WTC11 (cell line): ENCODE measurements at regions not wholly inside any gene's neighbourhood (a gene's known extent, or its start where the extent isn't known, plus 50 kb on each side); places are given as distances from the start of the nearest gene placed in this dataset.

Experiments
- ATAC-seq: fragments of 200-7000 bp; cut with Tn5 transposase; 2 replicates; pipeline ENCODE4 v1.10.0; 2021; ENCODE audit warnings: mild to moderate bottlenecking, moderate library complexity
- CTCF ChIA-PET: fragments of 300-600 bp; sonication (Branson Sonifier 250); formaldehyde crosslinking; loops from one replicate; lab custom pipeline; 2021; ENCODE audit warnings: antibody characterized with exemption; lab: Charles Lee
- POLR2A ChIA-PET: fragments of 350-600 bp; sonication (Branson Sonifier 250); formaldehyde crosslinking; loops from one replicate; lab custom pipeline; 2021; ENCODE audit warnings: antibody characterized with exemption; lab: Charles Lee
- DNase-seq: peaks from one replicate; pipeline ENCODE4 v3.0.0; 2021; ENCODE audit warnings: low spot score
- H3K27ac Mint-ChIP-seq: 2 replicates; pipeline ENCODE4 v1.8.0; 2021; ENCODE audit warnings: mixed read lengths
- H3K27me3 Mint-ChIP-seq: 2 replicates; pipeline ENCODE4 v1.8.0; 2021; ENCODE audit warnings: low read depth, mild to moderate bottlenecking, moderate library complexity, mixed read lengths
- H3K36me3 Mint-ChIP-seq: 2 replicates; pipeline ENCODE4 v1.8.0; 2021; ENCODE audit warnings: mixed read lengths
- H3K4me1 Mint-ChIP-seq: 2 replicates; pipeline ENCODE4 v1.8.0; 2022; ENCODE audit warnings: mixed read lengths
- H3K4me3 Mint-ChIP-seq: 2 replicates; pipeline ENCODE4 v1.8.0; 2021; ENCODE audit warnings: mild to moderate bottlenecking, moderate library complexity, mixed read lengths
- H3K9me3 Mint-ChIP-seq: 2 replicates; pipeline ENCODE4 v1.8.0; 2021; ENCODE audit warnings: mixed read lengths
- ATF1 ChIP-seq: sonication (generic); formaldehyde crosslinking; IDR thresholded peaks from 2 replicates; pipeline ENCODE4 v1.8.1; 2023; ENCODE audit warnings: mild to moderate bottlenecking, moderate library complexity, missing genetic modification reagents
- CBFB ChIP-seq: sonication (generic); formaldehyde crosslinking; IDR thresholded peaks from 2 replicates; pipeline ENCODE4 v1.8.1; 2022; ENCODE audit warnings: mild to moderate bottlenecking, low read depth, missing genetic modification reagents
- CDX4 ChIP-seq: fragments of 250-450 bp; sonication (Bioruptor Pico); IDR thresholded peaks from 2 replicates; pipeline ENCODE4 v1.9.0; 2021; ENCODE audit warnings: moderate library complexity, mild to moderate bottlenecking, inconsistent platforms, borderline replicate concordance
- ELF4 ChIP-seq: sonication (generic); formaldehyde crosslinking; IDR thresholded peaks from 2 replicates; pipeline ENCODE4 v1.8.1; 2022; ENCODE audit warnings: low read depth, mild to moderate bottlenecking, moderate library complexity, missing genetic modification reagents
- EMX1 ChIP-seq: fragments of 250-450 bp; sonication (Bioruptor Pico); IDR thresholded peaks from 2 replicates; pipeline ENCODE4 v1.8.0; 2021; ENCODE audit warnings: mild to moderate bottlenecking
- GABPB1 ChIP-seq: sonication (generic); formaldehyde crosslinking; IDR thresholded peaks from 2 replicates; pipeline ENCODE4 v1.8.1; 2023; ENCODE audit warnings: mild to moderate bottlenecking, missing genetic modification reagents
- GTF2I ChIP-seq: fragments of 250-450 bp; sonication (Bioruptor Pico); conservative IDR thresholded peaks from 2 replicates; pipeline ENCODE4 v1.4.0; 2021; ENCODE audit warnings: mild to moderate bottlenecking
- IRF2 ChIP-seq: sonication (generic); formaldehyde crosslinking; IDR thresholded peaks from 2 replicates; pipeline ENCODE4 v1.8.0; 2022; ENCODE audit warnings: low read depth, missing genetic modification reagents, borderline replicate concordance
- JAZF1 ChIP-seq: fragments of 250-450 bp; sonication (Bioruptor Pico); IDR thresholded peaks from 2 replicates; pipeline ENCODE4 v1.9.0; 2021; ENCODE audit warnings: moderate library complexity, mild to moderate bottlenecking, inconsistent platforms
- JUN ChIP-seq: sonication (generic); formaldehyde crosslinking; IDR thresholded peaks from 2 replicates; pipeline ENCODE4 v1.8.0; 2023; ENCODE audit warnings: mild to moderate bottlenecking, missing genetic modification reagents
- NR2C2 ChIP-seq: sonication (generic); formaldehyde crosslinking; IDR thresholded peaks from 2 replicates; pipeline ENCODE4 v1.8.0; 2022; ENCODE audit warnings: mild to moderate bottlenecking, missing genetic modification reagents
- OVOL2 ChIP-seq: fragments of 250-450 bp; sonication (Bioruptor Pico); IDR thresholded peaks from 2 replicates; pipeline ENCODE4 v1.9.0; 2021; ENCODE audit warnings: mild to moderate bottlenecking, borderline replicate concordance
- SMAD3 ChIP-seq: sonication (generic); formaldehyde crosslinking; IDR thresholded peaks from 2 replicates; pipeline ENCODE4 v1.8.0; 2022; ENCODE audit warnings: missing genetic modification reagents, mild to moderate bottlenecking, borderline replicate concordance
- TCF7 ChIP-seq: sonication (generic); formaldehyde crosslinking; IDR thresholded peaks from 2 replicates; pipeline ENCODE4 v1.8.0; 2022; ENCODE audit warnings: mild to moderate bottlenecking, low read depth, missing genetic modification reagents, moderate library complexity
- TEAD1 ChIP-seq: sonication (generic); formaldehyde crosslinking; IDR thresholded peaks from 2 replicates; pipeline ENCODE4 v1.8.0; 2022; ENCODE audit warnings: mild to moderate bottlenecking, missing genetic modification reagents
- TEAD4 ChIP-seq: sonication (generic); formaldehyde crosslinking; IDR thresholded peaks from 2 replicates; pipeline ENCODE4 v1.8.0; 2022; ENCODE audit warnings: mild to moderate bottlenecking, missing genetic modification reagents
- ZBTB21 ChIP-seq: sonication (generic); formaldehyde crosslinking; IDR thresholded peaks from 2 replicates; pipeline ENCODE4 v1.8.1; 2023; ENCODE audit warnings: mild to moderate bottlenecking, missing genetic modification reagents, borderline replicate concordance
- ZNF138 ChIP-seq: sonication (generic); formaldehyde crosslinking; conservative IDR thresholded peaks from 2 replicates; pipeline ENCODE4 v1.8.1; 2022; ENCODE audit warnings: mild to moderate bottlenecking, moderate library complexity, missing genetic modification reagents
- ZNF416 ChIP-seq: fragments of 250-450 bp; sonication (Bioruptor Pico); IDR thresholded peaks from 2 replicates; pipeline ENCODE4 v1.9.0; 2021; ENCODE audit warnings: mild to moderate bottlenecking, inconsistent platforms
- ZNF423 ChIP-seq: fragments of 250-450 bp; sonication (Bioruptor Pico); IDR thresholded peaks from 2 replicates; pipeline ENCODE4 v2.1.2; 2022; ENCODE audit warnings: mild to moderate bottlenecking, moderate library complexity
- TF ChIP-seq, protein P1 (sequence below): fragments of 250-450 bp; sonication (Bioruptor Pico); IDR thresholded peaks from 2 replicates; pipeline ENCODE4 v1.9.0; 2021; ENCODE audit warnings: mild to moderate bottlenecking, borderline replicate concordance
- TF ChIP-seq, protein P2 (sequence below): sonication (generic); formaldehyde crosslinking; IDR thresholded peaks from 2 replicates; pipeline ENCODE4 v1.8.1; 2023; ENCODE audit warnings: mild to moderate bottlenecking, missing genetic modification reagents
- TF ChIP-seq, protein P3 (sequence below): sonication (generic); formaldehyde crosslinking; IDR thresholded peaks from 2 replicates; pipeline ENCODE4 v1.8.1; 2022; ENCODE audit warnings: mild to moderate bottlenecking, moderate library complexity, missing genetic modification reagents
- TF ChIP-seq, protein P4 (sequence below): sonication (generic); formaldehyde crosslinking; IDR thresholded peaks from 2 replicates; pipeline ENCODE4 v1.8.1; 2022; ENCODE audit warnings: missing genetic modification reagents, borderline replicate concordance
- TF ChIP-seq, protein P5 (sequence below): sonication (generic); formaldehyde crosslinking; IDR thresholded peaks from 2 replicates; pipeline ENCODE4 v1.8.1; 2023; ENCODE audit warnings: mild to moderate bottlenecking, moderate library complexity, missing genetic modification reagents
- TF ChIP-seq, protein P6 (sequence below): sonication (generic); formaldehyde crosslinking; IDR thresholded peaks from 2 replicates; pipeline ENCODE4 v1.8.1; 2023; ENCODE audit warnings: mild to moderate bottlenecking, missing genetic modification reagents

DNA sequence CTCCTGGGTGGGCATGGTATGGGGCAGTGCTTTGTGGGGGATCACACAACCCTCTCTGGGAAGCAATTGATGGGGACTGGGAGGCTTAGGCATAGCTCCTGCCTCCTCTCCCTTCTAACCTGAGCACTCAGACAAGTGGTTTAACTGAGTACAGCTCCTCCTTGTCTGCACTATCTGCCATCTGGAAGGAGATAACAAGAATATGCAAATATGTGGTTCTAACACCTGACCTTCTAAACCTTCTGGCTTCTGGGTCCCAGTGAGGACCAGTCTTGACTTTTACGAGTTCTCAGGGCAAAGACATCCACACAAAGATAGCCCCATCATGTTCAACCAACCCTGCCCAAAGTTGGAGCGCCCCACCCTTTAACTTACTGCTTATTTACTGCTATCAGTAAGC, 381.0 kb upstream of the TSHZ3 start (continued):
- no peak for TF ChIP-seq TEAD1 (CRISPR knock-in tag)
- TF ChIP-seq ZBTB21 = no peak
- no peak for TF ChIP-seq NR2C2 (CRISPR knock-in tag)
- no peak for TF ChIP-seq TCF7
- TF ChIP-seq, protein P1, sequence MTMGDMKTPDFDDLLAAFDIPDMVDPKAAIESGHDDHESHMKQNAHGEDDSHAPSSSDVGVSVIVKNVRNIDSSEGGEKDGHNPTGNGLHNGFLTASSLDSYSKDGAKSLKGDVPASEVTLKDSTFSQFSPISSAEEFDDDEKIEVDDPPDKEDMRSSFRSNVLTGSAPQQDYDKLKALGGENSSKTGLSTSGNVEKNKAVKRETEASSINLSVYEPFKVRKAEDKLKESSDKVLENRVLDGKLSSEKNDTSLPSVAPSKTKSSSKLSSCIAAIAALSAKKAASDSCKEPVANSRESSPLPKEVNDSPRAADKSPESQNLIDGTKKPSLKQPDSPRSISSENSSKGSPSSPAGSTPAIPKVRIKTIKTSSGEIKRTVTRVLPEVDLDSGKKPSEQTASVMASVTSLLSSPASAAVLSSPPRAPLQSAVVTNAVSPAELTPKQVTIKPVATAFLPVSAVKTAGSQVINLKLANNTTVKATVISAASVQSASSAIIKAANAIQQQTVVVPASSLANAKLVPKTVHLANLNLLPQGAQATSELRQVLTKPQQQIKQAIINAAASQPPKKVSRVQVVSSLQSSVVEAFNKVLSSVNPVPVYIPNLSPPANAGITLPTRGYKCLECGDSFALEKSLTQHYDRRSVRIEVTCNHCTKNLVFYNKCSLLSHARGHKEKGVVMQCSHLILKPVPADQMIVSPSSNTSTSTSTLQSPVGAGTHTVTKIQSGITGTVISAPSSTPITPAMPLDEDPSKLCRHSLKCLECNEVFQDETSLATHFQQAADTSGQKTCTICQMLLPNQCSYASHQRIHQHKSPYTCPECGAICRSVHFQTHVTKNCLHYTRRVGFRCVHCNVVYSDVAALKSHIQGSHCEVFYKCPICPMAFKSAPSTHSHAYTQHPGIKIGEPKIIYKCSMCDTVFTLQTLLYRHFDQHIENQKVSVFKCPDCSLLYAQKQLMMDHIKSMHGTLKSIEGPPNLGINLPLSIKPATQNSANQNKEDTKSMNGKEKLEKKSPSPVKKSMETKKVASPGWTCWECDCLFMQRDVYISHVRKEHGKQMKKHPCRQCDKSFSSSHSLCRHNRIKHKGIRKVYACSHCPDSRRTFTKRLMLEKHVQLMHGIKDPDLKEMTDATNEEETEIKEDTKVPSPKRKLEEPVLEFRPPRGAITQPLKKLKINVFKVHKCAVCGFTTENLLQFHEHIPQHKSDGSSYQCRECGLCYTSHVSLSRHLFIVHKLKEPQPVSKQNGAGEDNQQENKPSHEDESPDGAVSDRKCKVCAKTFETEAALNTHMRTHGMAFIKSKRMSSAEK (CRISPR knock-in tag) = no peak
- no peak for TF ChIP-seq CDX4 (CRISPR knock-in tag)
- TF ChIP-seq, protein P2, sequence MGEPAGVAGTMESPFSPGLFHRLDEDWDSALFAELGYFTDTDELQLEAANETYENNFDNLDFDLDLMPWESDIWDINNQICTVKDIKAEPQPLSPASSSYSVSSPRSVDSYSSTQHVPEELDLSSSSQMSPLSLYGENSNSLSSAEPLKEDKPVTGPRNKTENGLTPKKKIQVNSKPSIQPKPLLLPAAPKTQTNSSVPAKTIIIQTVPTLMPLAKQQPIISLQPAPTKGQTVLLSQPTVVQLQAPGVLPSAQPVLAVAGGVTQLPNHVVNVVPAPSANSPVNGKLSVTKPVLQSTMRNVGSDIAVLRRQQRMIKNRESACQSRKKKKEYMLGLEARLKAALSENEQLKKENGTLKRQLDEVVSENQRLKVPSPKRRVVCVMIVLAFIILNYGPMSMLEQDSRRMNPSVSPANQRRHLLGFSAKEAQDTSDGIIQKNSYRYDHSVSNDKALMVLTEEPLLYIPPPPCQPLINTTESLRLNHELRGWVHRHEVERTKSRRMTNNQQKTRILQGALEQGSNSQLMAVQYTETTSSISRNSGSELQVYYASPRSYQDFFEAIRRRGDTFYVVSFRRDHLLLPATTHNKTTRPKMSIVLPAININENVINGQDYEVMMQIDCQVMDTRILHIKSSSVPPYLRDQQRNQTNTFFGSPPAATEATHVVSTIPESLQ (CRISPR knock-in tag) = no peak
- TF ChIP-seq, protein P3, sequence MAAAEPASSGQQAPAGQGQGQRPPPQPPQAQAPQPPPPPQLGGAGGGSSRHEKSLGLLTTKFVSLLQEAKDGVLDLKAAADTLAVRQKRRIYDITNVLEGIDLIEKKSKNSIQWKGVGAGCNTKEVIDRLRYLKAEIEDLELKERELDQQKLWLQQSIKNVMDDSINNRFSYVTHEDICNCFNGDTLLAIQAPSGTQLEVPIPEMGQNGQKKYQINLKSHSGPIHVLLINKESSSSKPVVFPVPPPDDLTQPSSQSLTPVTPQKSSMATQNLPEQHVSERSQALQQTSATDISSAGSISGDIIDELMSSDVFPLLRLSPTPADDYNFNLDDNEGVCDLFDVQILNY = no peak
- TF ChIP-seq GTF2I (CRISPR knock-in tag) = no peak
- no peak for TF ChIP-seq ATF1 (CRISPR knock-in tag)

DNA sequence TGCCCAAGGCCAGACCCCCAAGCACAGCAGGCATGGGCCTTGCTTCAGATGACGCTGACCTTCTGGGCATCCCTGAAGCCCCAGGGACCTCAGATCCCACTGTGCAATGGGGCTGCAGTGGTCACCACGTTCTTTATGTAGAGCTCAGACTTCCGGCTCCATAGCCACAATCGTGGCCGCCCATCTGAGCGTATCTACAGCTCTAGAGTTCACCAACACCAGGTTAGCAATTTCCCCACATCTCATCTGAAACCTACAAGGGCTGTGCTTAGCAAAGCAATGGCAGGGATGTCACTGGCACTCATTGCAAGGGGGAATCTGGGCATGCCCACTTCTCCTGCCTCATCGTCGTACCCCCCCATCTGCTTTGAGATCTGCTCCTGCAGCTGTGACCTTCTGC, 384.4 kb upstream of the TSHZ3 start:
- ChIA-PET POLR2A (no interaction called here), CTCF (no interaction called here)
- no peak overlapping the region for H3K4me3 Mint-ChIP-seq
- peaks cover 6% of the 10 kb centered on the region for H3K4me1 Mint-ChIP-seq
- peaks cover 3% of the 10 kb centered on the region for H3K9me3 Mint-ChIP-seq
- no peaks in the 10 kb centered on the region for H3K27me3 Mint-ChIP-seq
- H3K27ac Mint-ChIP-seq = no peak overlapping the region
- no peaks in the 10 kb centered on the region for H3K36me3 Mint-ChIP-seq
- TF ChIP-seq JAZF1 (CRISPR knock-in tag) (no peak), ELF4 (CRISPR knock-in tag) (no peak), ZNF423 (CRISPR knock-in tag) (no peak), ATF1 (CRISPR knock-in tag) (no peak), EMX1 (CRISPR knock-in tag) (no peak), TCF7 (no peak), TEAD4 (CRISPR knock-in tag) (no peak), SMAD3 (CRISPR knock-in tag) (no peak), JUN (CRISPR knock-in tag) (no peak), ZNF138 (CRISPR knock-in tag) (no peak), ZNF416 (CRISPR knock-in tag) (no peak), GABPB1 (CRISPR knock-in tag) (no peak), OVOL2 (CRISPR knock-in tag) (no peak), IRF2 (no peak), CBFB (CRISPR knock-in tag) (no peak)
- TF ChIP-seq, protein P4, sequence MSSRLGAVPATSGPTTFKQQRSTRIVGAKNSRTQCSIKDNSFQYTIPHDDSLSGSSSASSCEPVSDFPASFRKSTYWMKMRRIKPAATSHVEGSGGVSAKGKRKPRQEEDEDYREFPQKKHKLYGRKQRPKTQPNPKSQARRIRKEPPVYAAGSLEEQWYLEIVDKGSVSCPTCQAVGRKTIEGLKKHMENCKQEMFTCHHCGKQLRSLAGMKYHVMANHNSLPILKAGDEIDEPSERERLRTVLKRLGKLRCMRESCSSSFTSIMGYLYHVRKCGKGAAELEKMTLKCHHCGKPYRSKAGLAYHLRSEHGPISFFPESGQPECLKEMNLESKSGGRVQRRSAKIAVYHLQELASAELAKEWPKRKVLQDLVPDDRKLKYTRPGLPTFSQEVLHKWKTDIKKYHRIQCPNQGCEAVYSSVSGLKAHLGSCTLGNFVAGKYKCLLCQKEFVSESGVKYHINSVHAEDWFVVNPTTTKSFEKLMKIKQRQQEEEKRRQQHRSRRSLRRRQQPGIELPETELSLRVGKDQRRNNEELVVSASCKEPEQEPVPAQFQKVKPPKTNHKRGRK (CRISPR knock-in tag) = no peak
- TF ChIP-seq, protein P5, sequence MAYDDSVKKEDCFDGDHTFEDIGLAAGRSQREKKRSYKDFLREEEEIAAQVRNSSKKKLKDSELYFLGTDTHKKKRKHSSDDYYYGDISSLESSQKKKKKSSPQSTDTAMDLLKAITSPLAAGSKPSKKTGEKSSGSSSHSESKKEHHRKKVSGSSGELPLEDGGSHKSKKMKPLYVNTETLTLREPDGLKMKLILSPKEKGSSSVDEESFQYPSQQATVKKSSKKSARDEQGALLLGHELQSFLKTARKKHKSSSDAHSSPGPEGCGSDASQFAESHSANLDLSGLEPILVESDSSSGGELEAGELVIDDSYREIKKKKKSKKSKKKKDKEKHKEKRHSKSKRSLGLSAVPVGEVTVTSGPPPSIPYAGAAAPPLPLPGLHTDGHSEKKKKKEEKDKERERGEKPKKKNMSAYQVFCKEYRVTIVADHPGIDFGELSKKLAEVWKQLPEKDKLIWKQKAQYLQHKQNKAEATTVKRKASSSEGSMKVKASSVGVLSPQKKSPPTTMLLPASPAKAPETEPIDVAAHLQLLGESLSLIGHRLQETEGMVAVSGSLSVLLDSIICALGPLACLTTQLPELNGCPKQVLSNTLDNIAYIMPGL (CRISPR knock-in tag) = no peak
- TF ChIP-seq, protein P6, sequence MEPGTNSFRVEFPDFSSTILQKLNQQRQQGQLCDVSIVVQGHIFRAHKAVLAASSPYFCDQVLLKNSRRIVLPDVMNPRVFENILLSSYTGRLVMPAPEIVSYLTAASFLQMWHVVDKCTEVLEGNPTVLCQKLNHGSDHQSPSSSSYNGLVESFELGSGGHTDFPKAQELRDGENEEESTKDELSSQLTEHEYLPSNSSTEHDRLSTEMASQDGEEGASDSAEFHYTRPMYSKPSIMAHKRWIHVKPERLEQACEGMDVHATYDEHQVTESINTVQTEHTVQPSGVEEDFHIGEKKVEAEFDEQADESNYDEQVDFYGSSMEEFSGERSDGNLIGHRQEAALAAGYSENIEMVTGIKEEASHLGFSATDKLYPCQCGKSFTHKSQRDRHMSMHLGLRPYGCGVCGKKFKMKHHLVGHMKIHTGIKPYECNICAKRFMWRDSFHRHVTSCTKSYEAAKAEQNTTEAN = no peak
- DNase-seq (no peak), ATAC-seq (no peak)
